H9 (cell line): ENCODE measurements at regions not wholly inside any gene's neighbourhood (a gene's known extent, or its start where the extent isn't known, plus 50 kb on each side); places are given as distances from the start of the nearest gene placed in this dataset.

Experiments
- DNase-seq: peaks from one replicate; pipeline ENCODE4 v3.0.0-alpha.2; 2017
- H2AFZ ChIP-seq: one replicate; pipeline ENCODE4 v1.6.1; 2013; ENCODE audit warnings: mild to moderate bottlenecking, low read length, control low read depth, moderate library complexity
- H2AK5ac ChIP-seq: 2 replicates; pipeline ENCODE4 v1.6.1; 2013; ENCODE audit warnings: low read length, control low read depth, mixed read lengths; ENCODE audit not compliant: insufficient read length
- H2BK120ac ChIP-seq: one replicate; pipeline ENCODE4 v1.6.1; 2013; ENCODE audit warnings: low read depth, mild to moderate bottlenecking, low read length, control low read depth, inconsistent platforms; ENCODE audit not compliant: poor library complexity, severe bottlenecking
- H2BK12ac ChIP-seq: 2 replicates; pipeline ENCODE4 v1.6.1; 2013; ENCODE audit warnings: low read length, control low read depth, mixed read lengths, low read depth; ENCODE audit not compliant: insufficient read length
- H2BK15ac ChIP-seq: 2 replicates; pipeline ENCODE4 v1.6.1; 2013; ENCODE audit warnings: low read depth, low read length, control low read depth
- H2BK20ac ChIP-seq: one replicate; pipeline ENCODE4 v1.6.1; 2013; ENCODE audit warnings: low read depth, mild to moderate bottlenecking, low read length, control low read depth, inconsistent platforms; ENCODE audit not compliant: poor library complexity, severe bottlenecking
- H2BK5ac ChIP-seq: 2 replicates; pipeline ENCODE4 v1.6.1; 2013; ENCODE audit warnings: low read length, control low read depth, mixed read lengths; ENCODE audit not compliant: insufficient read length
- H3K14ac ChIP-seq: 2 replicates; pipeline ENCODE4 v1.6.1; 2013; ENCODE audit warnings: low read length, control low read depth; ENCODE audit not compliant: insufficient read depth
- H3K18ac ChIP-seq: 2 replicates; pipeline ENCODE4 v1.6.1; 2013; ENCODE audit warnings: low read depth, mild to moderate bottlenecking, mixed read lengths, low read length, control low read depth; ENCODE audit not compliant: insufficient read length
- H3K23ac ChIP-seq: 2 replicates; pipeline ENCODE4 v1.6.1; 2013; ENCODE audit warnings: low read length, control low read depth, mixed read lengths, low read depth; ENCODE audit not compliant: insufficient read length
- H3K23me2 ChIP-seq: 2 replicates; pipeline ENCODE4 v1.6.1; 2013; ENCODE audit warnings: low read depth, mild to moderate bottlenecking, mixed read lengths, low read length, control low read depth; ENCODE audit not compliant: insufficient read length, poor library complexity, severe bottlenecking
- H3K27ac ChIP-seq: 2 replicates; pipeline ENCODE4 v1.5.1; 2013; ENCODE audit warnings: low read length, control low read depth, mixed read lengths, low read depth; ENCODE audit not compliant: insufficient read length
- H3K27me3 ChIP-seq: 2 replicates; pipeline ENCODE4 v1.6.1; 2013; ENCODE audit warnings: low read length, control low read depth, inconsistent platforms; ENCODE audit not compliant: insufficient read depth
- H3K4ac ChIP-seq: 2 replicates; pipeline ENCODE4 v1.6.1; 2013; ENCODE audit warnings: low read depth, mild to moderate bottlenecking, control low read depth, inconsistent platforms, low read length, moderate library complexity
- H3K4me1 ChIP-seq: 2 replicates; pipeline ENCODE4 v1.6.1; 2013; ENCODE audit warnings: low read length, control low read depth, inconsistent platforms; ENCODE audit not compliant: insufficient read depth
- H3K4me2 ChIP-seq: 2 replicates; pipeline ENCODE4 v1.6.1; 2013; ENCODE audit warnings: low read length, control low read depth, mixed read lengths; ENCODE audit not compliant: insufficient read length, insufficient read depth
- H3K56ac ChIP-seq: 2 replicates; pipeline ENCODE4 v1.6.1; 2013; ENCODE audit warnings: low read depth, mild to moderate bottlenecking, mixed read lengths, low read length, control low read depth; ENCODE audit not compliant: insufficient read length
- H3K79me1 ChIP-seq: 2 replicates; pipeline ENCODE4 v1.6.1; 2013; ENCODE audit warnings: low read depth, mild to moderate bottlenecking, moderate library complexity, low read length, control low read depth, inconsistent platforms; ENCODE audit not compliant: insufficient read depth, poor library complexity, severe bottlenecking
- H3K79me2 ChIP-seq: 2 replicates; pipeline ENCODE4 v1.6.1; 2013; ENCODE audit warnings: low read length, control low read depth, inconsistent platforms; ENCODE audit not compliant: insufficient read depth
- H3K9ac ChIP-seq: 2 replicates; pipeline ENCODE4 v1.6.1; 2013; ENCODE audit warnings: low read length, control low read depth, mixed read lengths; ENCODE audit not compliant: insufficient read length; ENCODE audit errors: extremely low read depth
- H3K9me3 ChIP-seq: one replicate; pipeline ENCODE4 v1.6.1; 2013; ENCODE audit warnings: low read depth, low read length, inconsistent platforms; ENCODE audit not compliant: control insufficient read depth
- H3T11ph ChIP-seq: one replicate; pipeline ENCODE4 v1.6.1; 2013; ENCODE audit warnings: mild to moderate bottlenecking, low read length, control low read depth, inconsistent platforms
- H4K20me1 ChIP-seq: one replicate; pipeline ENCODE4 v1.6.1; 2013; ENCODE audit not compliant: control insufficient read depth, insufficient read length, insufficient read depth
- H4K5ac ChIP-seq: 2 replicates; pipeline ENCODE4 v1.6.1; 2013; ENCODE audit warnings: low read depth, mild to moderate bottlenecking, mixed read lengths, low read length, control low read depth; ENCODE audit not compliant: insufficient read length
- H4K8ac ChIP-seq: replicated peaks from 2 replicates; pipeline ENCODE4 v1.6.1; 2013; ENCODE audit warnings: low read length, control low read depth, mixed read lengths, low read depth; ENCODE audit not compliant: insufficient read length
- H4K91ac ChIP-seq: 2 replicates; pipeline ENCODE4 v1.6.1; 2013; ENCODE audit warnings: low read depth, mild to moderate bottlenecking, moderate library complexity, mixed read lengths, low read length, control low read depth; ENCODE audit not compliant: insufficient read length
- H3K27ac Mint-ChIP-seq, 3 experiments: 2 replicates in 2 of 3; 3 replicates in 1 of 3; pipeline ENCODE4 v1.8.0; 2020 to 2021; ENCODE audit warnings: mixed read lengths in 3 of 3, mild to moderate bottlenecking in 1 of 3, moderate library complexity in 1 of 3
- H3K27me3 Mint-ChIP-seq: 2 replicates; pipeline ENCODE4 v1.8.0; 2021; ENCODE audit warnings: low read depth, mild to moderate bottlenecking, moderate library complexity, mixed read lengths
- H3K36me3 Mint-ChIP-seq, 3 experiments: 2 replicates in 2 of 3; 3 replicates in 1 of 3; pipeline ENCODE4 v1.8.0; 2020 to 2021; ENCODE audit warnings: low read depth in 3 of 3, mixed read lengths in 3 of 3; ENCODE audit not compliant: insufficient read depth in 1 of 3
- H3K4me1 Mint-ChIP-seq, 2 experiments: 2 replicates each; pipeline ENCODE4 v1.8.0; 2020; ENCODE audit warnings: mixed read lengths in 2 of 2
- H3K4me3 Mint-ChIP-seq, 2 experiments: 2 replicates in 1 of 2; 3 replicates in 1 of 2; pipeline ENCODE4 v1.8.0; 2020 to 2021; ENCODE audit warnings: mild to moderate bottlenecking in 2 of 2, mixed read lengths in 2 of 2, moderate library complexity in 1 of 2
- H3K9me3 Mint-ChIP-seq, 2 experiments: 2 replicates in 1 of 2; 3 replicates in 1 of 2; pipeline ENCODE4 v1.8.0; 2020; ENCODE audit warnings: mild to moderate bottlenecking in 2 of 2, mixed read lengths in 2 of 2, moderate library complexity in 1 of 2
- WGBS: extraction: QIAGEN DNeasy Blood & Tissue Kit; methylation state at CpG from one replicate; pipeline ENCODE4 v1.1.7; 2013; ENCODE audit warnings: missing lambda C conversion rate, low lambda C conversion rate, mixed read lengths; ENCODE audit not compliant: insufficient read length; ENCODE audit errors: extremely low coverage; 5-methylcytosine and 5-hydroxymethylcytosine counted together
- TF ChIP-seq, protein P1 (sequence below): fragments of 200-600 bp; sonication (generic); conservative IDR thresholded peaks from 3 replicates; pipeline ENCODE4 v1.8.0; 2021; ENCODE audit warnings: antibody characterized with exemption, mild to moderate bottlenecking

DNA sequence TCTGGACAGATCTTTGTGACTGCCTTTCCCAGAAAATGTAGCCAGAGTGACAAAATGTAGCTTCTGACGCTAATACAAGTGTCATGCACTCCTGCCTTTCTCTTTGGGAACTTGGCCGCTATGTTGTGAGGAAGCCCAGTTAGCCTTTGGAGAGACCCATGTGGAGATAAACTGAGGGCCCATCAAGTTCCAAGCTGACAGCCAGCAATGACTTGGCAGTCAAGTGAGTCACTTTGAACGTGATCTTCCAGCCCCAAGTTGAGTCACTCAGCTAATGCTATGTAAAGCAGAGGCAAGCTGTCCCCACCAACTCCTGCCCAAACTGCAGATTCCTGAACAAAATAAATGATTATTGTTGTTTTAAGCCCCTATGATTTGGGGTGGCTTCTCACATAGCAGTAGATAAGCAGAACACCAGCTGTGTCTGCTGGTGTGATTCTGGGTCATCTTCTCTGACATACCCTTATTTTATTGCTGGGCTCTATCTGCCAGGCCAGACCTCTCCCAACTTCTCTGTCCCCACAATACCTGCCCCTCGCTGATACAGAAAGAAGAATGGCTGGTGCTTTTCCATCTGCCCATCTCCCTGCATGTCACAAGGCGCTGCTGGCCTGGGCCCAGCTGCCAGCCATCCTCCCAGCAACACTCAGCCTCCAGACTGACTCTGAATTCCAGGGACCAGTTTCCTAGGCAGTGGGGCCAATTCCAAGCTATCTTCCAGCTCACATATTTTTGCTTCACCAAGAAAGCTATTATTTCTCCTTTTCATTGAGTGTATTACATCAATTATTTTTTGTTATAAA lies 274.8 kb downstream of the LRFN2 start:
- Histone ChIP-seq H4K8ac (no peak overlapping the region), H2BK120ac (no peak overlapping the region), H2BK5ac (no peak overlapping the region), H3K56ac (no peak overlapping the region), H3K14ac (no peak overlapping the region), H3K23ac (no peak overlapping the region), H3K9me3 (no peaks in the 10 kb centered on the region), H3K27me3 (no peaks in the 10 kb centered on the region), H2BK15ac (no peak overlapping the region), H3K9ac (no peak overlapping the region), H3K23me2 (no peaks in the 10 kb centered on the region), H3K79me2 (no peaks in the 10 kb centered on the region), H4K91ac (no peak overlapping the region), H3K27ac (no peak overlapping the region), H3K79me1 (no peaks in the 10 kb centered on the region), H2BK20ac (no peak overlapping the region), H4K20me1 (no peaks in the 10 kb centered on the region), H3K4me1 (no peaks in the 10 kb centered on the region), H3K4ac (no peak overlapping the region), H4K5ac (no peak overlapping the region), H2AK5ac (no peak overlapping the region), H2AFZ (no peak overlapping the region), H2BK12ac (no peak overlapping the region), H3K4me2 (no peak overlapping the region), H3K18ac (no peak overlapping the region), H3T11ph (no peak overlapping the region)
- Mint-ChIP-seq H3K27ac (no peak overlapping the region; a peak in 1 of 7 replicates), H3K4me1 (peaks cover 9% of the 10 kb centered on the region in 2 experiments), H3K27me3 (peaks cover 11% of the 10 kb centered on the region), H3K9me3 (no peaks in the 10 kb centered on the region), H3K4me3 (no peak overlapping the region), H3K36me3 (no peaks in the 10 kb centered on the region; a peak in 1 of 7 replicates)
- no peak for DNase-seq
- TF ChIP-seq, protein P1, sequence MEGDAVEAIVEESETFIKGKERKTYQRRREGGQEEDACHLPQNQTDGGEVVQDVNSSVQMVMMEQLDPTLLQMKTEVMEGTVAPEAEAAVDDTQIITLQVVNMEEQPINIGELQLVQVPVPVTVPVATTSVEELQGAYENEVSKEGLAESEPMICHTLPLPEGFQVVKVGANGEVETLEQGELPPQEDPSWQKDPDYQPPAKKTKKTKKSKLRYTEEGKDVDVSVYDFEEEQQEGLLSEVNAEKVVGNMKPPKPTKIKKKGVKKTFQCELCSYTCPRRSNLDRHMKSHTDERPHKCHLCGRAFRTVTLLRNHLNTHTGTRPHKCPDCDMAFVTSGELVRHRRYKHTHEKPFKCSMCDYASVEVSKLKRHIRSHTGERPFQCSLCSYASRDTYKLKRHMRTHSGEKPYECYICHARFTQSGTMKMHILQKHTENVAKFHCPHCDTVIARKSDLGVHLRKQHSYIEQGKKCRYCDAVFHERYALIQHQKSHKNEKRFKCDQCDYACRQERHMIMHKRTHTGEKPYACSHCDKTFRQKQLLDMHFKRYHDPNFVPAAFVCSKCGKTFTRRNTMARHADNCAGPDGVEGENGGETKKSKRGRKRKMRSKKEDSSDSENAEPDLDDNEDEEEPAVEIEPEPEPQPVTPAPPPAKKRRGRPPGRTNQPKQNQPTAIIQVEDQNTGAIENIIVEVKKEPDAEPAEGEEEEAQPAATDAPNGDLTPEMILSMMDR = no peak
- WGBS = no CpG with 5 or more reads among the region's 5 CpGs
